ENCODE measurements at regions not wholly inside any gene's neighbourhood (a gene's known extent, or its start where the extent isn't known, plus 50 kb on each side); places are given as distances from the start of the nearest gene placed in this dataset.

- 80 to 81% methylated on average over 2 of the region's 2 CpGs for WGBS, 2 donors
- DNase-seq (no peak), ATAC-seq (no peak)
- H3K4me1 ChIP-seq = no peaks in the 10 kb centered on the region
- no peaks in the 10 kb centered on the region for H3K9me3 ChIP-seq
- no peak overlapping the region for H3K27ac ChIP-seq
- TF ChIP-seq CTCF (IDR thresholded peaks at IDR 0.05) (no peak), POLR2A (IDR thresholded peaks at IDR 0.05) (no peak)
- no peaks in the 10 kb centered on the region for H3K27me3 ChIP-seq
- no peak overlapping the region for H3K4me3 ChIP-seq
- intact Hi-C loops (cut with DNase I) = no loop called here
- H3K36me3 ChIP-seq (replicated peaks in 1 of 2; ENCODE audit: insufficient read depth in 1 of 2, low read depth in 2 of 2) = no peaks in the 10 kb centered on the region
Observed at GRCh38 chr10:90193240-90193985, 492.0 kb downstream of the KIF20B start.

GRCh38 chr10:90195288-90195840 is 494.0 kb downstream of the KIF20B start:
- intact Hi-C loops (cut with DNase I) = no loop called here
- no peak for ATAC-seq
- no peaks in the 10 kb centered on the region for H3K9me3 ChIP-seq
- no peak overlapping the region for H3K27ac ChIP-seq
- TF ChIP-seq POLR2A (IDR thresholded peaks at IDR 0.05) (no peak), CTCF (IDR thresholded peaks at IDR 0.05) (no peak)
- DNase-seq = no peak
- 40 to 44% methylated on average over 3 of the region's 3 CpGs for WGBS, 2 donors
- H3K4me3 ChIP-seq = no peak overlapping the region
- H3K4me1 ChIP-seq = no peaks in the 10 kb centered on the region
- no peaks in the 10 kb centered on the region for H3K27me3 ChIP-seq
- no peaks in the 10 kb centered on the region for H3K36me3 ChIP-seq (replicated peaks in 1 of 2; ENCODE audit: insufficient read depth in 1 of 2, low read depth in 2 of 2)

GRCh38 chr10:90197766-90198165 is 496.4 kb downstream of the KIF20B start:
- Histone ChIP-seq H3K4me1 (no peaks in the 10 kb centered on the region), H3K4me3 (no peak overlapping the region), H3K9me3 (no peaks in the 10 kb centered on the region), H3K36me3 (replicated peaks in 1 of 2; ENCODE audit: insufficient read depth in 1 of 2, low read depth in 2 of 2) (no peaks in the 10 kb centered on the region), H3K27ac (no peak overlapping the region), H3K27me3 (no peaks in the 10 kb centered on the region)
- intact Hi-C loops (cut with DNase I) = no loop called here
- no peak for TF ChIP-seq CTCF (IDR thresholded peaks at IDR 0.05)
- no peak for TF ChIP-seq POLR2A (IDR thresholded peaks at IDR 0.05)
- ATAC-seq (no peak), DNase-seq (no peak)

GRCh38 chr10:90199093-90199492 is 497.7 kb downstream of the KIF20B start:
- H3K4me1 ChIP-seq = no peaks in the 10 kb centered on the region
- intact Hi-C loops (cut with DNase I) = no loop called here

More at GRCh38 chr10:90199093-90199492, 497.7 kb downstream of the KIF20B start:
- WGBS, 2 donors = 34 to 39% methylated on average over 2 of the region's 2 CpGs
- H3K27me3 ChIP-seq = no peaks in the 10 kb centered on the region
- H3K4me3 ChIP-seq = no peak overlapping the region
- ATAC-seq (no peak), DNase-seq (no peak)
- no peak overlapping the region for H3K27ac ChIP-seq
- no peaks in the 10 kb centered on the region for H3K36me3 ChIP-seq (replicated peaks in 1 of 2; ENCODE audit: insufficient read depth in 1 of 2, low read depth in 2 of 2)
- no peaks in the 10 kb centered on the region for H3K9me3 ChIP-seq
- TF ChIP-seq POLR2A (IDR thresholded peaks at IDR 0.05) (no peak), CTCF (IDR thresholded peaks at IDR 0.05) (no peak)

Measured in body of pancreas (tissue), 4 donors.